ENCODE measurements at regions not wholly inside any gene's neighbourhood (a gene's known extent, or its start where the extent isn't known, plus 50 kb on each side); places are given as distances from the start of the nearest gene placed in this dataset.

- TF ChIP-seq CTCF (conservative IDR thresholded peaks at IDR 0.05; ENCODE audit: low read length) = no peak
- no peak for TF ChIP-seq EZH2phosphoT487 (IDR thresholded peaks at IDR 0.05; ENCODE audit: borderline replicate concordance)
Observed at GRCh38 chr11:121369366-121369765, 76.8 kb downstream of the SC5D start.
